ENCODE measurements at regions not wholly inside any gene's neighbourhood (a gene's known extent, or its start where the extent isn't known, plus 50 kb on each side); places are given as distances from the start of the nearest gene placed in this dataset.

DNA sequence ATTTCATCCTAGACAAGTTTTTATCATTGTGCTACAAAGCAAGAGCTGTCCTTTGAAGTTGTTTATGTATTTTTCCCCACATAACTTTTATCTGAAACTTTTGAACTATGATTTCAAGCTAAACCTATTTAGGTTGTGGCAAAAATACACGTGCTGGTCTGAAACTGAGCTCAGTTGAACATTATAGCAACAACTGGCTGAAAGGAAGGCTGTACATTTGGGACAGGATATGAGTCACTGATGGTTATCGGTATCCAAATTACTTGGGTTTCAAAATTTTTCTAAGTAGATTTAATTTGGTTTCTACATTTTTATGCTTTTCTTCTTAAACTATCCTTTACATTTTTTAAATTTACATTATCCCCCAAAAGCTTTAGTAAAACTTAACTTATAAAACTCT, 627.3 kb upstream of the NUDT12 start:
- no peak for DNase-seq (ENCODE audit: low spot score)

DNA sequence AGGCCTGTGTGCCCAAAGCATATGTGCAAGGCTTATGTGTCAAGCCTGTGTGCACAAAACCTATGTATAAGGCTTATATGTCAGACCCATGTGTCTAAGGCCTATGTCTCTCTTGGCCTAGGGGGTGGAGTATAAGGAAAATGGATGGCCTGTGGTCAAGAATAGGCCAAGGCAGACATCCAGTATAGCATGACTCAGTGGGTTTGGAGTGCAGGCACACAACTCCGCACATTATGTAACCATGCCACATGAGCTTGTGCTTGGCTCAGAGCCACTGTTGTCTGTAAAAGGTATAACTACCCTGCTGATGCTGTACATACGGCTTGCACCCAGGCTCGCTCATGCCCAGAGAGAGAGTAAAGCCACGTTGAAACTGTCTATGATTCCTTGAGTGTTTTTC, 626.4 kb upstream of the NUDT12 start:
- no peak for DNase-seq (ENCODE audit: low spot score)

DNA sequence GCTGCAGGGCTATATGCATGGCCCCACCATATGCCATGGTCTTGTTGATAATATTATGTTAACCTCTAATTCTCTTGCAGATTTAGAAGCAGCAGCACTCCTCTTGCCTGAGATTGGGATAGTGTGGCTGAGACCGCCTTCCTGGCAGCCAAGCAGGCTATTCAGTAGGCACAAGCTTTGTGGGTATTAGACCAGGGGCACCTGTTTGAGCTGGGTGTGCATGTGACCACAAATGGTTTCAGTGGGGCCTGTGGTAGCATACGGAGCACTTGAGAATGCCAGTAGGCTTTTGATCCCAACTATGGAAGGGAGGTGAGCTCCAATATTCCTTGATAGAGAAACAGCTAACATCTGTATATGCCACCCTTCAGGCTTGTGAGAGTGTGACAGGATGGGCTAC, 625.1 kb upstream of the NUDT12 start:
- no peak for DNase-seq (ENCODE audit: low spot score)

DNA sequence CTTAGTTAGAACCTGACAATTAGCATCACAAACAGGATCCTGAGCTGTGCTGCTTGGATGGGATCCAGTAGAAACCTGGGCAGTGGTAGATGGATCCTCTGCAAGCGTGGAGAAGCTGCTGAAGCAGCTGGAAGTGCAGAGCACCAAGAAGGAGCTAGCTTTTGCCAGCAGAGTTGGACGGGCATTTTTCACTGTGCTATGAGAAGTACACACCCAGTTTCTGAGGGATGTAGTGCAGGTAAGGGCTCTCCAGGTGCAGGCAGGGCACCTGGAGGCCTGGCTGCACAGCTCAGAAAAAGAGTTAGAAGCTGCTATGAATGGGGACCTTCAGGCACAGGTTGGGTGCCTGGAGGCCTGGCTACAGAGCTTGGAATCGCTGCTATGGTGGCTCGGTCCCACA, 623.9 kb upstream of the NUDT12 start:
- no peak for DNase-seq (ENCODE audit: low spot score)

DNA sequence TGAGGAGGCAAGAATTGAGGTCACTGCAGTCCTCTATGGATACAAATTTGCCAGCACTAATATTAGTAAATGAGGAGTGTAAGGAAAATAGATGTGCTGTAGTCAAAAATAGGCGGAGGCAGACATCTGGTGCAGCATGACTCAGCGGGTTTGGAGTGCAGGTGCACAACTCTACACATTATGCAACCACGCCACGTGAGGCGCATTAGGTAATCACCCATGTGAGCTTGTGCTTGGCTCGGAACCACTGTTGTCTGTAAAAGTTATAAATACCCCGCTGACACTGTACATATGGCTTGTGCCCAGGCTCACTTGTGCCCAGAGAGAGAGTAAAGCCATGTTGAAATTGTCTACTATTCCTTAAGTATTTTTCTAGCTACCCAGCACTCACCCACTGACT, 623.5 kb upstream of the NUDT12 start:
- DNase-seq (ENCODE audit: low spot score), result no peak

DNA sequence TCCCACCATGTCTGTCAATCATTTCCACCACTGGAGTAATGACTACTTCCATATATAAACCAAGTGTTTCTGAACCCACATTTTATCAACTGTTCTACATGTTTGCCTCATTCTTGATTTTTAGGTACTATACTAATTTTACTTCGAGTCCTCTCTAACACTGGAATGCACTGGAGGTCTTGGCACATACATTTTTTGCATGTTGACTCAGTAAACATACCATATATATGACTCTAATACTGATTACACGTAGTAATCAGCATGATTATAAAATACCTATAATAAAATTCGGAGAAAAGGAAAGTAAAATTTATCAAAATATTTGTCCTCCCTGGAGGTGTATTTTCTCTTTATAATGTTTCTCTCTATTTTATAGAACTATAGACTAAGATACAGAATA, 621.7 kb upstream of the NUDT12 start:
- DNase-seq (ENCODE audit: low spot score), result no peak

DNA sequence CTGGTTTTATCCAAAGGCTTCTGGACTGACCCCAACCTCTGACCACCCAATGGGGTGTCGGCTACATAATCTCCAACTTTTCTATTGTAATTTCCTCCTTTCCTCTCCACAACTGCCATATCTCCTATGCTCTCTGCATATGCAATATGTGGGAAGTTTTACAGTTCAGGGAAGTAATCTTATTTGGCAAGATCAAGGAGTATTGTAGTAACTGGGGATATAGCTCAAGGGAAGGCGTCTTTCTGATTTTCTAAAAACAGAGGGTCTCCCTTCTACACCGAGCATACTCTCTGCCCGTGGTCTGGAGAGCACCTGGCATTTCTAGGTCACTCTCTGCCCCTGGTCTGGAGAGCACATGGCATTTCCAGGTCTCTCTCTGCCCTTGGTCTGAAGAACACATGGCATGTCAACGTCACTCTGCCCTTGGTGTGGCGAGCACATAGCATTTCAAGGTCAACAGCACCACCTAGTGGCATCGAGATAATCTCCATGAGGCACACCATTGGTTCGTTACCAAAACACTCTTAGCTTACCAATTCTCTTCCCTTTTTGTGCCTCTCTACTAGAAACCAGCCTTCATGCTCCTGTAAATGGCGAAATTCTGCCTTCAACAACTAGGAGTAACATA, 616.4 kb upstream of the NUDT12 start:
- DNase-seq (ENCODE audit: low spot score), result peak; percentile 45

DNA sequence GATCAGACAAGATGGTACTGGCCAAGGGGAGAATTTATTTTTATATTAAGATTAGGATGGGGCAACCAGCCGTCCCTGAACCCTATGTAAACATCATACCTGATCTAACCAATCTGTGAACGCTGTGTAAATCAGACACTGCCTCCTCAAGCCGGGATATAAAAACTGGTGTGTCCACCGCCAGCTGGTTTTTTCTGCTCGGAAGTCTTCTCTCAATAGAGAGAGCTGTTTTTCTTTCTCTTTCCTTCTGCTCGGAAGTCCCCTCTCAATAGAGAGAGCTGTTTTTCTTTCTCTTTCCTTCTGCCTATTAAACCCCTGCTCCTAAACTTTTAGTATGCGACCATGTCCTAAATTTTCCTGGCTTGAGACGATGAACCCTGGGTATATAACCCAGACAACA, 615.5 kb upstream of the NUDT12 start:
- no peak for DNase-seq (ENCODE audit: low spot score)

DNA sequence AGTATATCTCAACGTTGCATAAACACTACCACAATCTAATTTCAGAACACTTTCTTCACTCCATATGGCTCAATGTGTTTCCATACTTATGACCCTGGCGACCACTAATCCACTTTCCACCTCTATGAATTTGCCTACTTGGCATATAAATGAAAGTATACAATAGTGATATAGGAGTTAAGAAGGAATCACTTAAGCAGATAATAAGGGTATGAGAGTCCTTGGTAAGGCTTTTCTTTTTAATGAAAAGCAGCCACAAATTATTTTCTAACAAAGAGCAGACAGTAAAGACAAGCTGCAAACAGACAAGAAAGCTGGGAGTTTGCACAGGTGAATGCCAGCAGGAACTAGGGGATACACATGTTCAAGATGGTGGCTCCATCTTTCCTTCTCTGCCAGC, 615.1 kb upstream of the NUDT12 start:
- DNase-seq (ENCODE audit: low spot score), result no peak

DNA sequence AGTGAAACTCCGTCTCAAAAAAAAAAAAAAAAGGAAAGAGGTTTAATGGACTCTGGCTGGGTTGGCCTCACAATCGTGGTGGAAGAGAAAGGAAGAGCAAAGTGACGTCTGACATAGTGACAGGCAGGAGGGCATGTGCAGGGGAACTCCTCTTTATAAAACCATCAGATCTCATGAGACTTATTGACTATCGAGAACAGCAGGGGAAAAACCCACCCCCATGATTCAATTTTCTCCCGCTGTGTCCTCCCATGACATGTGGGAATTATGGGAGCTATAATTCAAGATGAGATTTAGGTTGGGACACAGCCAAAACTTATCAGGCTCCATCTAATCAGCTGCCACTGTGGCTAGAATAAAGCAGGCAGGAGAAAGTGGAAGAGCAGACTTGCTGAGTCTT, 610.4 kb upstream of the NUDT12 start:
- no peak for DNase-seq (ENCODE audit: low spot score)

DNA sequence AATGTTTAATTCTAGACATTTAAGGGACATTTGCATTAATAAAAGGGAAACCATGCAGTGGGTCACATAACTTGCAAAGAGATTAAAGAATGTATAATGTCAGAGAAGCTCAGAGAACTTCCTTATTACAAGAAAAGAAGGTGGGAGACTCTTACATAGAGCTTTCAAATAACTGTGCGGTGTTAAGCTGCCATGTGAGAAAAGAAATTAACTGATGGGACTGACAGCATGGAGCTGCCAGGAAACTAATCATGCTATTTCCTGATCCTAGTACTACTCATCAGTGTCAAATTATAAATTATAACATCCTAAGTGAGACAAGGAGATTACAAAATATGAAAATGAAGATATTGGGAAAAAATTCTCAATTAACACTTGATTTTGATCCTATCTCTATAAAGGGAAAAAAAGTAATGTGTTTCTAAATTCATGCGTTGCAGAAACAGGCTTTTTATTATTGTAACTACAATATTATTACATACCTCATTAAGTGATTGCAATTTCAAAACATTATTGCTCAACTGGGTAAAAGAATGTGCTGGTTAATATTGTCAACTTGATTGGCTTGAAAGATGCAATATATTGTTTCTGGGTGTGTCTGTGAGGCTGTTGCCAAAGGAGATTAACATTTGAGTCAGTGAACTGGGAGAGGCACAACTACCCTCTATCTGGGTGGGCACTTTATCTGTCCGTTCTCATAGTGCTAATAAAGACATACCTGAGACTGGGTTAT, 609.5 kb upstream of the NUDT12 start:
- no peak for DNase-seq (ENCODE audit: low spot score)

DNA sequence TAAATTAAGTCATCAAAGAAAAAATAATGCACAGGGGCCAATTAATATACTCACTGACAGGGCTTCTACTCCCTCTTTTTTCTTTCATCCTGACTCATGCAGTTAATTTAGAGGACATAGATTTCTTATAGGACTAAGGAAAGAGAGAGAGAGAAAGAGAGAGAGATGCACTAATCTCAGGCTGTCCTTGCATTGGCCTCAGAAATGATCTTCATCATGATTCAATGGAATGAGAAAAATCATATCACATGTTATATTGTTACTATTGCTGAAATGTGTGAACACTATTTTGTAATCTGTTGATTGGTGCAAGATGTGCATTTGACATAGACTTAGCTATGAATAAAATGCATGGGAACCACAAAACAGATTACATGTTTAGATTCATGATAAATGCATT, 608.3 kb upstream of the NUDT12 start:
- DNase-seq (ENCODE audit: low spot score), result no peak

DNA sequence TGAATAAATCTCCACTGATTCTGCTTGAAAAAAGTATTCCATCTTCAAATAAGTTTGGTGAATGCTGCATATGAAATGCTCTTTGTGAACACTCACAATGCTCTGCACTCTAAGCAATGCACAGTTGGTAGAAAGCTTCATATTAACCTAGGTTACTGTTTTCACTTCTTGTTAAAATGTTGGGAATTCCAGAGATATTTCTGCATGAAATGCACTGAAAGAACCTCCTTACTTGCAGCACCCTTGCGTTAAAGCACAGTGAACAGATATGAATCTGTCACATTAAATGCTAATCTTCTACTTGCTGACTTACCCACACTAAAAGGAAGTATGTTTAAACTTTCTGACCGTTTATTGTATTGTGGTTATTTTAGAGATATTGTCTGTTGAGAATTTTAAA, 584.1 kb upstream of the NUDT12 start:
- no peak for DNase-seq (ENCODE audit: low spot score)

DNA sequence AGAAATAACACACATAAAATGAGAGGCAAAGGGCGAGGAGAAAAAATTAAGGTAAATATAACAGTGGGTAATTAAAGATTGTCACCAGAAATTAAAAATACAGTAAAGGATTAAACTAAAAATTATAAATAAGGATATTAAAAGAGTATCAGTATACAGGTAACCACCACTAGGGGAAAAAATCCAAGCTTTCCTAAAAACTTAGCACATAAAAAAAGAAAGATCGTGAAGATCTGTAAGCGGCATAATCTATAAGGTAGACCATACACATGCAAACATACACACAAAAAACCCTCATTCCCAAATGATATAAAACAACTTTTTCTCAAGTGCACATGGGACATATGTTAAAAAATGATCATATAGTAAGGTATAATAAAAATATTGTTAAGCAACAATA, 577.3 kb upstream of the NUDT12 start:
- no peak for DNase-seq (ENCODE audit: low spot score)

DNA sequence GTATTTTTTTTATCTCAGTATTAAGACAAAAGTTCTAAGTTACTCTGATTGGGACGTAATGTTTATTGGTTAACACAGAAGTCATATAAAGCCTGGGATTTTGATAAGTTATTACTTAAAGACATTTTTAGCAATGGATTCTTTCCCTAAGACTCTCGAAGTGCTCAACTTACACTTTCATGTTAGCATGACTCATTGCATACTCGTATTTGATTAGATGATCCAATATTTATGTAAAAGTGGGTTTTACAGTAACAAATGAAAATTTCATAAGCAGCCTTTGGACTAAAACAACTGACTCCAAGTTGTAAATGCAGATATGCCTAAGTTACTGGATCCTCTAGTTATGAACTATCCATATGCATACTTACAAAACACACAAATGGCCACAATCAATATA, 567.7 kb upstream of the NUDT12 start:
- no peak for DNase-seq (ENCODE audit: low spot score)

DNA sequence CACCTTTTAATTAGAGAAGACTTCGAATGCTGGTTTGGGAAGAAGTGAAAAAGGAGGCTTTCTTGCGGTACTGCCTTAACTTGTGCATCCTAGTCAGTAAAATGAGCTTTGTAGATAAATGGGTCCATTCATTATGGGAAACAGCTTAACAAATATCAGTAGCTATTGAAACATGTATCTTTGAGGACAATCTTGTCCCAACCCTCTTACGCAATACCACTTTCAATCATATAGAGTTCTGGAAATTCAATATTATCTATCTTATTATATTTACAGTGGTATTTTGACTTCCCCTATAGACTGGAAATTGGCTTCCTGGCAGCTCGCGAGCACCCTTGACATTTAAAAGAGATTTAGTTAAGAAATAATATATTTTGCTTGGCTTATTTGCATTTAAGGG, 565.8 kb upstream of the NUDT12 start:
- no peak for DNase-seq (ENCODE audit: low spot score)

DNA sequence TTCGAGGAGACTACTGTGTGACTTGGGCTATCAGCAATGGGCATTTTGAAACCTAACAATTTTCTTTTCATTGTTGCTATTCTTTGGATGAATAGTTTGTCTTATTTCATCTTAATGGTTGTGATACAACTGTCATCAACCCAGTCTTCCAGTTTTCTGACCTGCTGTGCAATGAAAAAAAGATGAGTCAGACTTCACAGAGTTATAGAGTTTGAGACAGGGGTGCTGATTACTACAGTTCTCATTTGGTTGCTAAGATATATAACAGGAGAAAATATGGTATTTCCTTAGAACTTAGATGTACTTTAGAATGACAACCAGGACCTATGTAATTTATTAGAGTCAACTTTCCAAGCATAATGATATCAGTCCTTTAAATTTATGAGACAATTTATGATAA, 564.4 kb upstream of the NUDT12 start:
- DNase-seq (ENCODE audit: low spot score), result no peak

DNA sequence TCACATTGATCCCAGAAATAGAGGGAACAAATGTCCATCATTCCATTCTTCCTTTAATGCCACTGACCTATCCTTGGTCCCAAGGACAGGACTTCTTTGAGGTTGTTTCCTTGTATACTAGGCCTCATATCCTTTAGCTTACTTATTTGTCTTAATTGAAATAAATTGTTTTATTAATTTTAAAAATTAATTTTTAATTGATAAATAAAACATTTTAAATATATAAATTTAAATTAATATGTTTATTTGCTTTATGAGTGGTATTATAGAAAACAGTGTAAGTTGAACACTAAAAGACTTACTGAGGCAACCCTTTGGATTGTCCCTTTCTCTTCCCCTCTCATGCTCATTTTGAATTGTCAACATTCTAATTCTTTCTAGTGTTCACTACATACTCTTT, 556.9 kb upstream of the NUDT12 start:
- no peak for DNase-seq (ENCODE audit: low spot score)

DNA sequence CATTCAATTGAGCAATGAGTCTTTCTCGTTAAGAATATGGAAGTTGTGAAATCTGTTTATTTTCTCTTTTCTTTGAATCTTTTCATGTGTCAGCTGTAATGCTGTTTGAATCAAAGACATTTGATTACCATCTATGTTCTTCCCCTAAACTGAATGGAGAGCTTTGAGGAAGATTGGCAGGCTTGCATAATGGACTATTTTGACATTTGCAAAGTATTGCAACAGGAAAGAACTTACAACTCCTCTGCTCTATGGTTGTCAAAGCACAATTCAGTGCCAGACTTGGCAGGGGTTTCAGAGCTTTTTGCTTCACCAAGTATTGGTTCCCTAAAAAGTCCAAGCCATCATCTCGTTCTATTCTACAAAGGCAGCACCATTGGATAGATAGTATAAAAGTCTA, 549.0 kb upstream of the NUDT12 start:
- DNase-seq (ENCODE audit: low spot score), result no peak

DNA sequence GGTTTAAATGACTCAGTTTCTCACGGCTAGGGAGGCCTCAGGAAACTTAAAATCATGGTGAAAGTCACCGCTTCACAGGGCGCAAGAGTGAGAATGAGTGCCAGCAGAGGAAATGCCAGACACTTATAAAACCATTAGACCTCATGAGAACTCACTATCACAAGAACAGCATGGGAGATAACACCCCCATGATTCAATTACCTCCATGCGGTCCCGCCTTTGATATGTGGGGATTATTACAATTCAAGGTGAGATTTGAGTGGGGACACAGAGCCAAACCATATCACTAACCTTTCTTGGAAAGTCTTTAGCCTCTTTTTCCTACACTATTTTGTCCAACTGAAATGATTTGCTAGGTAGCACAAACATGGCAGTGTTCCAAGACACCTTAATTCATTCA, 533.9 kb upstream of the NUDT12 start:
- no peak for DNase-seq (ENCODE audit: low spot score)

DNA sequence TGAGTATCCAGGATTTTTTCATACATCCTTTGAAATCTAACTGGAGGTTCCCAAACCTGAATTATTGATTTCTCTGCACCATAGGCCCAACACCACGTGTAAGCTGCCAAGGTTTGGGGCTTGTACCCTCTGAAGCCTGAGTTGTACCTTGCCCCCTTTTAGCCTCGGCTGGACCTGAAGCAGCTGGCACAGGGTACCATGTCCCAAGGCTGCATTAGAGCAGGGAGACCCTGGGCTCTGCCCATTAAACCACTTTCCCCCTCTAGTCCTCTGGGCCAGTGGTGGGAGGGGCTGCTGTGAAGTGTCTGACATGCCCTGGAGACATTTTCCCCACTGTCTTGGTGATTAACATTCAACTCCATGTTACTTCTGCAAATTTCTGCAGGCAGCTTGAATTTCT, 532.9 kb upstream of the NUDT12 start:
- DNase-seq (ENCODE audit: low spot score), result no peak

DNA sequence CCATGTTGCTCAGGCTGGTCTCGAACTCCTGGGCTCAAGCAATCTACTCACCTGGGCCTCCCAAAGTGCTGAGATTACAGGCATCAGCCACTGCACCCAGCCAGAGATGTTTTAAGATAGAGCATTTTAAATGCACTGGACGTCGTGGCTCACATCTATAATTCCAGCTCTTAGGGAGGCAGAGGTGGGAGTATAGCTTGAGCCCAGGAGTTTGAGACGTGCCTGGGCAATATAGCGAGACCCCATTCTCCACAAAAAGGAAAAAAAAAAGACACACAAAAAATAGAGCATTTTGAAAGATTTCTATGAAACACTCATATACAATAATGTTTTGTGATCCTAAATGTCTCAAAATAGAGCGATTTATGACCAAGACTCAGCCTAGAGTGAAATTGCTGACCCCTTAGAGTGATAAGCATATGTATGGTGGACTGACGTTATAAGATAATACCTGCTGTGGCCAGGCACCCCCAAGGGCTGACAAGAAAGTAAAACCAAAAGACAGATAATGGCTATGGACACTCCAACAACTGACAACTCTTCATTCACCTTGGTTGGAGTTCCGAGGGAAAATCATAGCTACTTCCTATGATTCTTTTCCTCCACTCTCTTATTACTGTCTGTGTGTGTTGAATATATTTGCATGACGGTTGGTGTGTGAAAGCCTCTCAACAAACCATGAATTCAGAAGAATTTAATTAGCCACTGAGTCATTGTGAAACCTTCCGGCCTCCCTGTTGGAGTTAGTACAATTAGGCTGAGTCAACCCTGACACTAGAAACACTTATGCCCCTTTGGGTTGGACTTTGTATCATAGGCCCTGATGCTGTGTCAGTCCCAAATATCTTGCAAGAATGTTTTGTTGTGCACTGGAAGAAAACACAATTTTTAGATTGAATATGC, 526.5 kb upstream of the NUDT12 start:
- no peak for DNase-seq (ENCODE audit: low spot score)

DNA sequence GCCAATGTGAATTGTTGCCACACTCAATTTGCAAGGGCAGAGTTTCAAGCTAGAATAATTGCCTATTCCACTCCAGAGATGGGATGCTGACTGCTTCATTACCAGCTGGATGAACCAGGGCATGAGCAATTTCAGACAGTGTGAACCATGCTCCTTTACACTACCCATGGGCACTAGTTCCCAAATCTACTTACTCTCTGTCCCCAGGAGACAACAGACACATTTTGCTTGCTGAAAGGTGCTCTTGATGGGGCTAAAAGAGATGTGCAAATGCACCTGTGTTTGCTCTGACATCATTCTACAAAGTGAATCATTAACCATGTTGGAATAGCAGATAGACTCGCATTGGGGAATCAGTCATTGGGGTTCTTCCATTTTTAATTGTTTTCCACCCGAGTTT, 522.3 kb upstream of the NUDT12 start:
- DNase-seq (ENCODE audit: low spot score), result no peak

Measured in AG08395 (cell line).